ENCODE measurements at regions not wholly inside any gene's neighbourhood (a gene's known extent, or its start where the extent isn't known, plus 50 kb on each side); places are given as distances from the start of the nearest gene placed in this dataset.
"Not testable (repeated sequence)": the region's sequence is repeated elsewhere in the genome, so short reads cannot be mapped to it uniquely, and the experiment has no call there.

- H3K4me3 ChIP-seq: no peak overlapping the region
- TF ChIP-seq POLR2A (IDR thresholded peaks at IDR 0.05): no peak
- TF ChIP-seq EP300 (IDR thresholded peaks at IDR 0.05): no peak
- TF ChIP-seq CTCF (IDR thresholded peaks at IDR 0.05): no peak
- DNase-seq (ENCODE audit: low spot score in 2 of 2): no peak
- H3K4me1 ChIP-seq: no peaks in the 10 kb centered on the region
- 61 to 69% methylated on average over 7 of the region's 7 CpGs for WGBS, 2 donors
- no peak overlapping the region for H3K27ac ChIP-seq
- no peaks in the 10 kb centered on the region for H3K27me3 ChIP-seq
- peaks cover 0 to 4% (median 0%) of the 10 kb centered on the region in 4 donors for H3K9me3 ChIP-seq
- no peaks in the 10 kb centered on the region for H3K36me3 ChIP-seq
Measured at GRCh38 chr10:130717083-130717482, 580.9 kb downstream of the GLRX3 start.

DNA sequence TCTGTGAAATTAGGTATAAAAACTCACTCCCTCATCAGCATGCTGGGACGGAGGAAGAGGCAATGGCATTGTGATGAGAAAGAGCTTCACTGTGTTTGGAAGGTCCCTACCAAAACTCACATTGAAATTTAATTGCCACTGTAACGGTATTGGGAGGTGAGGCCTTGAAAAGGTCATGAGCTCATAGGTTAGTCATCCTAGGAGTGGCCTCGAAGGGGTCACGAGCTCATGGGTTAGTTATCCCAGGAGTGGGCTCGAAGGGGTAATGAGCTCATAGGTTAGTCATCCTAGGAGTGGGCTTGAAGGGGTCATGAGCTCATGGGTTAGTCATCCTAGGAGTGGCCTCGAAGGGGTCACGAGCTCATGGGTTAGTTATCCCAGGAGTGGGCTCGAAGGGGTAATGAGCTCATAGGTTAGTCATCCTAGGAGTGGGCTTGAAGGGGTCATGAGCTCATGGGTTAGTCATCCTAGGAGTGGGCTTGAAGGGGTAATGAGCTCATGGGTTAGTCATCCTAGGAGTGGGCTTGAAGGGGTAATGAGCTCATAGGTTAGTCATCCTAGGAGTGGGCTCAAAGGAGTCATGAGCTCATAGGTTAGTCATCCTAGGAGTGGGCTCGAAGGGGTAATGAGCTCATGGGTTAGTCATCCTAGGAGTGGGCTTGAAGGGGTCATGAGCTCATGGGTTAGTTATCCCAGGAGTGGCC lies 582.7 kb downstream of the GLRX3 start:
- H3K27ac ChIP-seq; H3K36me3 ChIP-seq; H3K4me3 ChIP-seq; H3K27me3 ChIP-seq; H3K9me3 ChIP-seq; H3K4me1 ChIP-seq; DNase-seq (ENCODE audit: low spot score in 2 of 2): not testable (repeated sequence)
- 55 to 57% methylated on average over 9 of the region's 9 CpGs for WGBS, 2 donors

DNA sequence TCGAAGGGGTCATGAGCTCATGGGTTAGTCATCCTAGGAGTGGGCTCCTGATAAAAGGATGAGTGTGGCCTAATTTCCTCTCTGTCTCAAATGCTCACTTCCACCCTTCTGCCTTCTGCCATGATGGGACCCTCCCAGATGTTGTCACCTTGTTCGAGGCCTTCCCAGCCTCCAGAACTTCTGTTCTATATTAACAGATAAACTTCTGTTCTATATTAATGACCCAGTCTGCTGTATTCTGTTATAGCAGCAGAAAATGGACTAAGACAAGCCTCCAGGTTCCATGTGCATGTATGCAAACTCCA lies 583.2 kb downstream of the GLRX3 start:
- H3K4me1 ChIP-seq: no peaks in the 10 kb centered on the region
- H3K4me3 ChIP-seq: no peak overlapping the region
- H3K36me3 ChIP-seq: no peaks in the 10 kb centered on the region
- H3K9me3 ChIP-seq: peaks cover 0 to 4% (median 0%) of the 10 kb centered on the region in 4 donors
- DNase-seq (ENCODE audit: low spot score in 2 of 2): no peak
- 61 to 89% methylated on average over 2 of the region's 2 CpGs for WGBS, 2 donors
- H3K27ac ChIP-seq: no peak overlapping the region
- no peaks in the 10 kb centered on the region for H3K27me3 ChIP-seq
- TF ChIP-seq EP300 (IDR thresholded peaks at IDR 0.05) (no peak), POLR2A (IDR thresholded peaks at IDR 0.05) (no peak), CTCF (IDR thresholded peaks at IDR 0.05) (no peak)

GRCh38 chr10:130720235-130720634 lies 584.0 kb downstream of the GLRX3 start:
- Histone ChIP-seq H3K36me3 (no peaks in the 10 kb centered on the region), H3K9me3 (peaks cover 0 to 3% (median 0%) of the 10 kb centered on the region in 4 donors), H3K27me3 (no peaks in the 10 kb centered on the region), H3K27ac (no peak overlapping the region), H3K4me1 (no peaks in the 10 kb centered on the region), H3K4me3 (no peak overlapping the region)
- WGBS, 2 donors: 85 to 90% methylated on average over 5 of the region's 5 CpGs
- TF ChIP-seq EP300 (IDR thresholded peaks at IDR 0.05): no peak
- no peak for TF ChIP-seq CTCF (IDR thresholded peaks at IDR 0.05)
- no peak for TF ChIP-seq POLR2A (IDR thresholded peaks at IDR 0.05)
- DNase-seq (ENCODE audit: low spot score in 2 of 2): no peak

DNA sequence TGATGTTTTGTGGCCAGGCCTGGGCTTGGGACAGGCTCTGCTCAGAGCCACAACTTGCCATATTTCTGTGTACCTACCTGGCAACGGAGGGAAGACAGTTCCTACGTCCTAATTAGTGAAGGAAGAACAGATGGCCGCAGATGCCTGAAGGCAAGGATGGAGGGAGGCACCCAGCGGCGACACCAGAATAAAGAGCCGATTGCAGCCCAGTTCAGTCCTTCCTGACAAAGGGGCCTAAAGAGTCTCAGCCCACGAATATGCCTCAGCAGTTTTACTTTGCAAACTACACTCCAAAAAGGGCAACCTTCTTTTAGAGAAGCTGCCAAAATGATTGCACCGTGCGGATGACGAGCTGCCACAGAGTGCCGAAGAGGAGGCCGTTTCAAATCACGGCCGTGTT lies 585.8 kb downstream of the GLRX3 start:
- no peak for DNase-seq (ENCODE audit: low spot score in 2 of 2)
- Histone ChIP-seq H3K27ac (no peak overlapping the region), H3K36me3 (no peaks in the 10 kb centered on the region), H3K4me1 (no peaks in the 10 kb centered on the region), H3K9me3 (no peaks in the 10 kb centered on the region), H3K27me3 (no peaks in the 10 kb centered on the region), H3K4me3 (no peak overlapping the region)
- TF ChIP-seq CTCF (IDR thresholded peaks at IDR 0.05) (no peak), POLR2A (IDR thresholded peaks at IDR 0.05) (no peak), EP300 (IDR thresholded peaks at IDR 0.05) (no peak)
- 48 to 62% methylated on average over 14 of the region's 14 CpGs for WGBS, 2 donors

- 78 to 87% methylated on average over 2 to 3 of the region's 3 CpGs for WGBS, 2 donors
Measured at GRCh38 chr10:130723704-130724103, 587.5 kb downstream of the GLRX3 start.

More at GRCh38 chr10:130723704-130724103, 587.5 kb downstream of the GLRX3 start:
- Histone ChIP-seq H3K4me1 (no peaks in the 10 kb centered on the region), H3K9me3 (no peaks in the 10 kb centered on the region), H3K27ac (no peak overlapping the region), H3K36me3 (no peaks in the 10 kb centered on the region), H3K4me3 (no peak overlapping the region), H3K27me3 (no peaks in the 10 kb centered on the region)
- TF ChIP-seq POLR2A (IDR thresholded peaks at IDR 0.05) (no peak), EP300 (IDR thresholded peaks at IDR 0.05) (no peak), CTCF (IDR thresholded peaks at IDR 0.05) (no peak)
- no peak for DNase-seq (ENCODE audit: low spot score in 2 of 2)
